Peyer's patch (tissue), 4 donors: ENCODE measurements at regions not wholly inside any gene's neighbourhood (a gene's known extent, or its start where the extent isn't known, plus 50 kb on each side); places are given as distances from the start of the nearest gene placed in this dataset.

Source experiments
- DNase-seq, 3 donors: peaks; one replicate each; pipeline ENCODE4 v3.0.0-alpha.2; 2017 to 2019
- H3K27ac ChIP-seq, 4 donors: fragments of 200-600 bp; sonication (generic); one replicate each; pipeline ENCODE4 v1.5.1; 2016 to 2019
- H3K27me3 ChIP-seq, 2 donors: fragments of 200-600 bp; sonication (generic); one replicate each; pipeline ENCODE4 v1.5.1; 2019
- H3K36me3 ChIP-seq, 3 donors: fragments of 200-600 bp; sonication (generic); one replicate each; pipeline ENCODE4 v1.5.1; 2016 to 2019
- H3K4me1 ChIP-seq, 4 donors: fragments of 200-600 bp; sonication (generic); one replicate each; pipeline ENCODE4 v1.5.1; 2016 to 2019
- H3K4me3 ChIP-seq, 4 donors: fragments of 200-600 bp; sonication (generic); 1 replicate in 3 of 4; 2 replicates in 1 of 4; pipeline ENCODE4 v1.5.1; 2016 to 2019; ENCODE audit warnings: mild to moderate bottlenecking in 1 of 4
- H3K9me3 ChIP-seq, 4 donors: fragments of 200-600 bp; sonication (generic); one replicate each; pipeline ENCODE4 v1.5.1; 2016 to 2019; ENCODE audit warnings: mild to moderate bottlenecking in 1 of 4
- CTCF ChIP-seq, 6 experiments: fragments of 450-650 bp in 4 of 6; fragments of 200-600 bp in 2 of 6; sonication (generic) in 1 of 6; IDR thresholded peaks; one replicate each; pipeline ENCODE4 v1.5.1; 2017 to 2019; ENCODE audit warnings: antibody characterized with exemption in 6 of 6, mild to moderate bottlenecking in 3 of 6, moderate library complexity in 1 of 6
- POLR2A ChIP-seq, 2 donors: fragments of 450-650 bp; IDR thresholded peaks; one replicate each; pipeline ENCODE4 v1.5.1; 2017; ENCODE audit warnings: antibody characterized with exemption in 2 of 2, mild to moderate bottlenecking in 2 of 2, moderate library complexity in 2 of 2

- H3K4me1 ChIP-seq, result peaks cover 0 to 10% (median 0%) of the 10 kb centered on the region in 4 donors
- H3K27me3 ChIP-seq, result no peaks in the 10 kb centered on the region
- no peak for DNase-seq
Measured at GRCh38 chr12:71060426-71060825, 97.4 kb downstream of the TSPAN8 start.

GRCh38 chr12:71057330-71057729 is 100.5 kb downstream of the TSPAN8 start:
- H3K4me3 ChIP-seq, result no peak overlapping the region

More at GRCh38 chr12:71060426-71060825, 97.4 kb downstream of the TSPAN8 start:
- no peak for TF ChIP-seq POLR2A (IDR thresholded peaks at IDR 0.05)
- no peak overlapping the region for H3K4me3 ChIP-seq
- no peak overlapping the region for H3K27ac ChIP-seq
- no peaks in the 10 kb centered on the region for H3K36me3 ChIP-seq
- no peaks in the 10 kb centered on the region for H3K9me3 ChIP-seq

GRCh38 chr12:71054551-71054950 is 103.2 kb downstream of the TSPAN8 start:
- Histone ChIP-seq H3K4me1 (no peaks in the 10 kb centered on the region), H3K9me3 (no peaks in the 10 kb centered on the region), H3K4me3 (no peak overlapping the region), H3K27me3 (no peaks in the 10 kb centered on the region), H3K27ac (no peak overlapping the region), H3K36me3 (no peaks in the 10 kb centered on the region)
- no peak for DNase-seq
- TF ChIP-seq POLR2A (IDR thresholded peaks at IDR 0.05), result no peak
- TF ChIP-seq CTCF (IDR thresholded peaks at IDR 0.05), result no peak

More at GRCh38 chr12:71057330-71057729, 100.5 kb downstream of the TSPAN8 start:
- DNase-seq, result no peak
- Histone ChIP-seq H3K27ac (no peak overlapping the region), H3K4me1 (peaks cover 0 to 10% (median 0%) of the 10 kb centered on the region in 4 donors), H3K9me3 (no peaks in the 10 kb centered on the region), H3K36me3 (no peaks in the 10 kb centered on the region), H3K27me3 (no peaks in the 10 kb centered on the region)
- TF ChIP-seq POLR2A (IDR thresholded peaks at IDR 0.05) (no peak), CTCF (IDR thresholded peaks at IDR 0.05) (no peak)

DNA sequence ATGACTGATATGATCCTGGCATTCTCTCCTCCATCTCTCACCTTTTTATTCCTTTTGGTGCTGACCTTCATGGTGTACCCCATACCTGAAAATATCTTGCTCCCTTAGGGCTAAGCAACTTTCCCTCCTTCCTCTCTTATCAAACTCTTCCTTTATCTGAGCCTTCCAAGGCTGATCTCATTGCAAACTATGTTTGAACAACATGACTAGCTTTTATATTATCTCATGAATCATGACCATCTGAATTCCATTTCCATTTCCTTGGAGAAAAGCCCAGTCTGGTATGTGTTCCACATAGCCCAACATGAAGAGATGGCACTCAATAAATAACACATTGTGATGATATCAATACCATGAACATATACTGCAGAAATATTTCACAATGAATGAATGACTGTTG is 111.6 kb downstream of the TSPAN8 start:
- no peak overlapping the region for H3K4me3 ChIP-seq
- H3K9me3 ChIP-seq, result no peaks in the 10 kb centered on the region
- TF ChIP-seq CTCF (IDR thresholded peaks at IDR 0.05) (no peak), POLR2A (IDR thresholded peaks at IDR 0.05) (no peak)
- no peaks in the 10 kb centered on the region for H3K36me3 ChIP-seq
- H3K4me1 ChIP-seq, result peaks cover 0 to 10% (median 0%) of the 10 kb centered on the region in 4 donors
- peak overlapping the region in 2 of 4 donors; percentile 44 to 49 for H3K27ac ChIP-seq
- no peaks in the 10 kb centered on the region for H3K27me3 ChIP-seq
- DNase-seq, result no peak

GRCh38 chr12:71045781-71046180 is 112.0 kb downstream of the TSPAN8 start:
- H3K4me1 ChIP-seq, result peaks cover 0 to 10% (median 0%) of the 10 kb centered on the region in 4 donors
- H3K9me3 ChIP-seq, result no peaks in the 10 kb centered on the region
- H3K27ac ChIP-seq, result peak overlapping the region in 2 of 4 donors; percentile 44 to 49
- H3K36me3 ChIP-seq, result no peaks in the 10 kb centered on the region
- TF ChIP-seq POLR2A (IDR thresholded peaks at IDR 0.05) (no peak), CTCF (IDR thresholded peaks at IDR 0.05) (no peak)
- no peak overlapping the region for H3K4me3 ChIP-seq
- no peak for DNase-seq
- H3K27me3 ChIP-seq, result no peaks in the 10 kb centered on the region

- H3K4me1 ChIP-seq, result peaks cover 0 to 10% (median 0%) of the 10 kb centered on the region in 4 donors
- H3K27me3 ChIP-seq, result no peaks in the 10 kb centered on the region
- TF ChIP-seq POLR2A (IDR thresholded peaks at IDR 0.05) (no peak), CTCF (IDR thresholded peaks at IDR 0.05) (peak in 1 of 6 experiments; percentile 6)
- DNase-seq, result no peak
- peak overlapping the region in 2 of 4 donors; percentile 43 to 59 for H3K27ac ChIP-seq
- H3K9me3 ChIP-seq, result no peaks in the 10 kb centered on the region
- no peak overlapping the region for H3K4me3 ChIP-seq
- H3K36me3 ChIP-seq, result no peaks in the 10 kb centered on the region
Measured at GRCh38 chr12:71041476-71041875, 116.3 kb downstream of the TSPAN8 start.
